H1 (cell line): ENCODE measurements at regions not wholly inside any gene's neighbourhood (a gene's known extent, or its start where the extent isn't known, plus 50 kb on each side); places are given as distances from the start of the nearest gene placed in this dataset.

Experiments used
- CREB1 ChIP-seq: IDR thresholded peaks from 2 replicates; pipeline ENCODE4 v1.6.1; 2012; ENCODE audit warnings: inconsistent platforms
- CTCF ChIP-seq, 3 experiments: IDR thresholded peaks; 1 replicate in 2 of 3; 2 replicates in 1 of 3; pipeline versions ENCODE4 v1.5.1 to v1.6.1; 2011; ENCODE audit warnings: low read length in 3 of 3, mild to moderate bottlenecking in 3 of 3, inconsistent platforms in 2 of 3, low read depth in 1 of 3, moderate library complexity in 1 of 3; ENCODE audit not compliant: insufficient read depth in 1 of 3; ENCODE audit errors: control extremely low read depth in 1 of 3
- EP300 ChIP-seq, 2 experiments: IDR thresholded peaks; 1 replicate in 1 of 2; 2 replicates in 1 of 2; pipeline ENCODE4 v1.6.1; 2011 to 2012; ENCODE audit warnings: low read depth in 2 of 2, low read length in 2 of 2, mild to moderate bottlenecking in 2 of 2, borderline replicate concordance in 1 of 2, inconsistent platforms in 1 of 2, moderate library complexity in 1 of 2
- HDAC2 ChIP-seq, 2 experiments: fragments of 300-600 bp in 1 of 2; sonication (generic) in 1 of 2; IDR thresholded peaks; 2 replicates each; pipeline ENCODE4 v1.6.1; 2011 to 2012; ENCODE audit warnings: low read depth in 2 of 2, low read length in 2 of 2, mild to moderate bottlenecking in 2 of 2, moderate library complexity in 2 of 2, borderline replicate concordance in 1 of 2, inconsistent platforms in 1 of 2
- JUND ChIP-seq: IDR thresholded peaks from 2 replicates; pipeline ENCODE4 v1.6.1; 2011; ENCODE audit warnings: mild to moderate bottlenecking, improper control_type of control experiment, low read length
- KDM4A ChIP-seq: IDR thresholded peaks from one replicate; pipeline ENCODE4 v1.7.1; 2012; ENCODE audit warnings: low read depth, mild to moderate bottlenecking, moderate library complexity, low read length, inconsistent platforms; ENCODE audit not compliant: severe bottlenecking
- POLR2A ChIP-seq, 2 experiments: IDR thresholded peaks; 1 replicate in 1 of 2; 2 replicates in 1 of 2; pipeline ENCODE4 v1.6.1; 2011; ENCODE audit warnings: low read depth in 2 of 2, low read length in 2 of 2, mild to moderate bottlenecking in 2 of 2; ENCODE audit errors: control extremely low read depth in 1 of 2
- RAD21 ChIP-seq, 2 experiments: IDR thresholded peaks in 1 of 2; conservative IDR thresholded peaks in 1 of 2; 2 replicates each; pipeline ENCODE4 v1.6.1; 2011; ENCODE audit warnings: low read depth in 2 of 2, low read length in 2 of 2, improper control_type of control experiment in 1 of 2, inconsistent platforms in 1 of 2, mild to moderate bottlenecking in 1 of 2, moderate library complexity in 1 of 2
- RFX5 ChIP-seq: IDR thresholded peaks from 2 replicates; pipeline ENCODE4 v1.6.1; 2011; ENCODE audit warnings: low read depth, low read length, improper control_type of control experiment, borderline replicate concordance
- RNF2 ChIP-seq: fragments of 200-900, 300-1000 bp; sonication (generic); IDR thresholded peaks from 2 replicates; pipeline ENCODE4 v1.7.1; 2016; ENCODE audit warnings: borderline replicate concordance, low read depth, mild to moderate bottlenecking, antibody characterized with exemption, low read length; ENCODE audit not compliant: poor library complexity, severe bottlenecking; ENCODE audit errors: missing control alignments
- RXRA ChIP-seq: IDR thresholded peaks from 2 replicates; pipeline ENCODE4 v1.6.1; 2011; ENCODE audit warnings: low read depth, mild to moderate bottlenecking, low read length, moderate library complexity; ENCODE audit not compliant: insufficient read depth
- TEAD4 ChIP-seq: IDR thresholded peaks from 2 replicates; pipeline ENCODE4 v1.6.1; 2012; ENCODE audit warnings: low read depth, low read length, inconsistent platforms, mixed read lengths
- YY1 ChIP-seq: IDR thresholded peaks from 2 replicates; pipeline ENCODE4 v1.6.1; 2011; ENCODE audit warnings: low read depth, mild to moderate bottlenecking, low read length
- TF ChIP-seq, protein P1 (sequence below): IDR thresholded peaks from 2 replicates; pipeline ENCODE4 v1.6.1; 2011; ENCODE audit warnings: low read length, improper control_type of control experiment

DNA sequence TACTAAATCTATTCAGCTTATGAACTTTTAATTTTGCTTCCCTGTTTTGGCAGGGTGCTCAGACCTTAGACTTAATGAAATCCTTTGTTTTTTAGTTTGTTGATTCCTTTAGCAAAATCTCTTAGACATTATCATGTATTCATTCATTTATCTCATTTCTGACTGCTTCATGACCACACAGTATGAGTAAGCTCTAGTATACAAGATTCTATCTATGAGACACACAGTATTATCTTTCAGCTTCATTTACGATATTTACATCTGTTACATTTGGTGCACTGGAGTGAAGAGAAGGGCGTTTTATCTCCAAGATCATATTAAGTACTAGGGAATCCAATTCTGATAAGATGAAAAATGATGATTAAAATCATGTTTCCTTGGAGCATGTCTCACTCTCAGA, 448.1 kb upstream of the CA10 start:
- TF ChIP-seq, protein P1, sequence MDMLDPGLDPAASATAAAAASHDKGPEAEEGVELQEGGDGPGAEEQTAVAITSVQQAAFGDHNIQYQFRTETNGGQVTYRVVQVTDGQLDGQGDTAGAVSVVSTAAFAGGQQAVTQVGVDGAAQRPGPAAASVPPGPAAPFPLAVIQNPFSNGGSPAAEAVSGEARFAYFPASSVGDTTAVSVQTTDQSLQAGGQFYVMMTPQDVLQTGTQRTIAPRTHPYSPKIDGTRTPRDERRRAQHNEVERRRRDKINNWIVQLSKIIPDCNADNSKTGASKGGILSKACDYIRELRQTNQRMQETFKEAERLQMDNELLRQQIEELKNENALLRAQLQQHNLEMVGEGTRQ: no peak
- TF ChIP-seq HDAC2 (IDR thresholded peaks at IDR 0.05; ENCODE audit: borderline replicate concordance in 1 of 2, low read depth in 2 of 2, low read length in 2 of 2) (no peak), RXRA (no peak), CTCF (IDR thresholded peaks at IDR 0.05; ENCODE audit: control extremely low read depth in 1 of 3, insufficient read depth in 1 of 3, low read depth in 1 of 3, low read length in 3 of 3) (no peak), JUND (no peak), POLR2A (IDR thresholded peaks at IDR 0.05; ENCODE audit: control extremely low read depth in 1 of 2, low read depth in 2 of 2, low read length in 2 of 2) (no peak), KDM4A (no peak), TEAD4 (no peak), YY1 (no peak), EP300 (IDR thresholded peaks at IDR 0.05; ENCODE audit: borderline replicate concordance in 1 of 2, low read depth in 2 of 2, low read length in 2 of 2) (no peak), RAD21 (IDR thresholded peaks at IDR 0.05 in 1 of 2, conservative IDR thresholded peaks at IDR 0.05 in 1 of 2; ENCODE audit: low read depth in 2 of 2, low read length in 2 of 2) (no peak), CREB1 (no peak), RFX5 (no peak), RNF2 (no peak)
